Endothelial cell of umbilical vein (primary cell): ENCODE measurements at regions not wholly inside any gene's neighbourhood (a gene's known extent, or its start where the extent isn't known, plus 50 kb on each side); places are given as distances from the start of the nearest gene placed in this dataset.

ENCODE experiments used
- BruUV-seq: library from RNA; stranded (reverse); fragments of 400-500 nt; replicated peaks from 2 replicates; lab custom pipeline; 2021; lab: Mats Ljungman, UMichigan
- CTCF ChIA-PET: fragments of 300-600, 350-600 bp; sonication (Branson Sonifier 250); formaldehyde crosslinking; loops from one replicate; lab custom pipeline; 2021; ENCODE audit warnings: antibody characterized with exemption, inconsistent platforms; lab: Charles Lee
- POLR2A ChIA-PET: fragments of 300-600, 350-600 bp; sonication (Branson Sonifier 250); formaldehyde crosslinking; loops from one replicate; lab custom pipeline; 2021; ENCODE audit warnings: antibody characterized with exemption, inconsistent platforms; lab: Charles Lee
- DNase-seq: peaks from one replicate; pipeline ENCODE4 v3.0.0-alpha.2; 2011; ENCODE audit warnings: low read depth, low spot score
- FAIRE-seq: peaks from 2 replicates; lab custom pipeline; 2011; peaks lifted over from hg19 to GRCh38; lab: Jason Lieb, UNC
- H2AFZ ChIP-seq: 2 replicates; pipeline ENCODE4 v1.6.0; 2012; ENCODE audit warnings: low read depth, low read length, control low read depth, inconsistent platforms
- H3K27ac ChIP-seq: 2 replicates; pipeline ENCODE4 v1.5.1; 2011; ENCODE audit warnings: low read depth, mild to moderate bottlenecking, control low read depth, low read length, moderate library complexity; ENCODE audit not compliant: insufficient read depth
- H3K27me3 ChIP-seq, 2 experiments: 2 replicates each; pipeline versions ENCODE4 v1.6.0 to v1.6.1; 2011; ENCODE audit warnings: low read length in 2 of 2, mixed read lengths in 1 of 2; ENCODE audit not compliant: control insufficient read depth in 2 of 2, insufficient read depth in 2 of 2
- H3K36me3 ChIP-seq, 2 experiments: 2 replicates in 1 of 2; 3 replicates in 1 of 2; pipeline ENCODE4 v1.5.1; 2011; ENCODE audit warnings: low read length in 2 of 2, mild to moderate bottlenecking in 1 of 2, moderate library complexity in 1 of 2; ENCODE audit not compliant: control insufficient read depth in 2 of 2, insufficient read depth in 2 of 2; ENCODE audit errors: extremely low read depth in 1 of 2
- H3K4me1 ChIP-seq: 3 replicates; pipeline ENCODE4 v1.5.1; 2011; ENCODE audit warnings: mild to moderate bottlenecking, low read length; ENCODE audit not compliant: control insufficient read depth, insufficient read depth; ENCODE audit errors: extremely low read depth
- H3K4me2 ChIP-seq: 2 replicates; pipeline ENCODE4 v1.6.1; 2011; ENCODE audit warnings: low read length, control low read depth, mixed read lengths; ENCODE audit not compliant: insufficient read depth
- H3K4me3 ChIP-seq, 3 experiments: fragments of 200-600 bp in 1 of 3; sonication (generic), shearing (Covaris generic) in 1 of 3; replicated peaks in 1 of 3; 2 replicates each; pipeline ENCODE4 v1.5.1; 2011 to 2016; ENCODE audit warnings: control low read depth in 3 of 3, low read length in 3 of 3, mild to moderate bottlenecking in 2 of 3, inconsistent platforms in 1 of 3, low read depth in 1 of 3, moderate library complexity in 1 of 3; ENCODE audit not compliant: insufficient read depth in 1 of 3
- H3K79me2 ChIP-seq: 2 replicates; pipeline ENCODE4 v1.6.0; 2012; ENCODE audit warnings: low read length, inconsistent platforms; ENCODE audit not compliant: control insufficient read depth, insufficient read depth
- H3K9ac ChIP-seq: replicated peaks from 2 replicates; pipeline ENCODE3; 2011; ENCODE audit warnings: low read length, control low read depth; ENCODE audit not compliant: insufficient read depth; ENCODE audit errors: extremely low read depth
- H3K9me1 ChIP-seq: replicated peaks from 3 replicates; pipeline ENCODE4 v1.6.0; 2011; ENCODE audit warnings: mild to moderate bottlenecking, low read length; ENCODE audit not compliant: control insufficient read depth, insufficient read depth; ENCODE audit errors: extremely low read depth
- H3K9me3 ChIP-seq: replicated peaks from 2 replicates; pipeline ENCODE4 v1.5.1; 2012; ENCODE audit warnings: low read length, inconsistent platforms; ENCODE audit not compliant: control insufficient read depth, insufficient read depth
- H4K20me1 ChIP-seq: replicated peaks from 2 replicates; pipeline ENCODE3; 2011; ENCODE audit warnings: mild to moderate bottlenecking, low read length; ENCODE audit not compliant: control insufficient read depth, insufficient read depth; ENCODE audit errors: extremely low read depth
- CTCF ChIP-seq, 2 donors: IDR thresholded peaks; 1 replicate in 1 of 2; 2 replicates in 1 of 2; pipeline ENCODE4 v1.5.1; 2011; ENCODE audit warnings: low read length in 2 of 2, mild to moderate bottlenecking in 2 of 2, moderate library complexity in 2 of 2, control low read depth in 1 of 2, inconsistent platforms in 1 of 2, low read depth in 1 of 2; ENCODE audit not compliant: insufficient read depth in 1 of 2; ENCODE audit errors: extremely low read depth in 1 of 2
- EZH2 ChIP-seq: IDR thresholded peaks from 2 replicates; pipeline ENCODE4 v1.6.1; 2012; ENCODE audit warnings: borderline replicate concordance, low read depth, mild to moderate bottlenecking, moderate library complexity, low read length, inconsistent platforms; ENCODE audit not compliant: severe bottlenecking
- FOS ChIP-seq: IDR thresholded peaks from 2 replicates; pipeline ENCODE4 v1.6.1; 2011; ENCODE audit warnings: mild to moderate bottlenecking, low read length, moderate library complexity, borderline replicate concordance; ENCODE audit not compliant: insufficient read depth
- GATA2 ChIP-seq: IDR thresholded peaks from 2 replicates; pipeline ENCODE4 v1.7.0; 2011; ENCODE audit warnings: low read depth, mild to moderate bottlenecking, moderate library complexity, mixed read lengths, low read length; ENCODE audit not compliant: insufficient read length, insufficient read depth
- JUN ChIP-seq: IDR thresholded peaks from 2 replicates; pipeline ENCODE4 v1.6.1; 2011; ENCODE audit warnings: borderline replicate concordance, low read depth; ENCODE audit not compliant: insufficient read length, insufficient read depth
- MAX ChIP-seq: IDR thresholded peaks from 2 replicates; pipeline ENCODE4 v1.6.1; 2011; ENCODE audit not compliant: insufficient read depth, insufficient read length
- MYC ChIP-seq: IDR thresholded peaks from one replicate; pipeline ENCODE4 v1.6.1; 2011; ENCODE audit warnings: mild to moderate bottlenecking, low read depth, low read length
- POLR2A ChIP-seq: IDR thresholded peaks from 2 replicates; pipeline ENCODE4 v1.6.1; 2012; ENCODE audit warnings: low read depth, mild to moderate bottlenecking, control low read depth, low read length
- POLR2AphosphoS5 ChIP-seq: IDR thresholded peaks from 2 replicates; pipeline ENCODE4 v1.6.1; 2012; ENCODE audit warnings: low read depth, mild to moderate bottlenecking, control low read depth, low read length, moderate library complexity; ENCODE audit not compliant: insufficient read depth
- dilution Hi-C: fragments of 300-500 bp; cut with MboI; formaldehyde crosslinking; loops from one replicate; pipeline ENCODE4 v1.15.0; 2019; ENCODE audit warnings: low sequenced_read_pairs; ENCODE audit not compliant: extremely low pct_ligation_motif_present
- intact Hi-C: fragments of 100-400 bp; cut with micrococcal nuclease; formaldehyde crosslinking; loops from one replicate; pipeline ENCODE4 v1.10.0; 2022

DNA sequence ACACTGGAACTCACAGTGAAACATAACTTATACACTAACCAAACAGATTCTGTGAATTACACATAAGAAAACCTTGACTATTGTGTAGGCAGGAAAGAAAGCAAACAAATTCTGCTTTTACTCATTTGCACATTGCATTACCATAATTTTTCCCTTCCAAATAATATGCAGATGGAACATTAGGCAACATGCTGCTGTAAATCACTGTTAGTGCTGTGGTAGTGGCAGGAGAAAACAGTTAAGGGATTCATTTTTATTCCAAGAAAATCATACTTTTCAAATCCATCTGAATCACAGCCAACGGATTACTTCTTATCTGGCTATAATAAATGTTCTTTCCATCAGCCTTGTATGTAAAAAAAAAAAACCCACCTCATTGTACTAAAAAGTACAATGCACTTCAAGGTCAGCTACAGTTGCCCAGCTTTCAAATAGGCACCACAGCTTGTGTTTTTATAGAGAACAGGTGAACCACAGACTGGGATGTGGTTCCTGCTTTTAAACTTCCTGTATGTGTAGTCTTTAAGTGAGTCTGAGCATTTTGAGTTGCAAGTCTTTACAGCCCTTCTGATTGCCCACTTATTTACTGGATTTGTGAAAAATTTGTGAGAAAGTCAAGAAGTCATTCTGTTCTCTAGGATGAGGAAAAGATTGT lies 590.0 kb upstream of the SEMA3D start:
- no peak overlapping the region for H3K4me2 ChIP-seq

More for the DNA sequence above, 590.0 kb upstream of the SEMA3D start:
- ChIA-PET CTCF (no interaction called here), POLR2A (no interaction called here)
- H3K27me3 ChIP-seq: no peaks in the 10 kb centered on the region
- H3K4me1 ChIP-seq: no peaks in the 10 kb centered on the region
- no peaks in the 10 kb centered on the region for H4K20me1 ChIP-seq
- TF ChIP-seq MYC (no peak), POLR2A (no peak), MAX (no peak), EZH2 (no peak), JUN (no peak), GATA2 (no peak), CTCF (IDR thresholded peaks at IDR 0.05; ENCODE audit: extremely low read depth in 1 of 2, insufficient read depth in 1 of 2, low read depth in 1 of 2, low read length in 2 of 2) (no peak), FOS (no peak), POLR2AphosphoS5 (no peak)
- no peaks in the 10 kb centered on the region for H3K79me2 ChIP-seq
- H3K27ac ChIP-seq: no peak overlapping the region
- no peak overlapping the region for H3K9ac ChIP-seq
- intact Hi-C loops (no loop called here), dilution Hi-C loops (no loop called here)
- BruUV-seq: no TSS peak
- H2AFZ ChIP-seq: no peak overlapping the region
- H3K9me1 ChIP-seq: no peaks in the 10 kb centered on the region
- H3K36me3 ChIP-seq: no peaks in the 10 kb centered on the region
- DNase-seq (no peak), FAIRE-seq (no peak)
- H3K9me3 ChIP-seq: no peaks in the 10 kb centered on the region
- no peak overlapping the region for H3K4me3 ChIP-seq
